ENCODE measurements at regions not wholly inside any gene's neighbourhood (a gene's known extent, or its start where the extent isn't known, plus 50 kb on each side); places are given as distances from the start of the nearest gene placed in this dataset.

DNA sequence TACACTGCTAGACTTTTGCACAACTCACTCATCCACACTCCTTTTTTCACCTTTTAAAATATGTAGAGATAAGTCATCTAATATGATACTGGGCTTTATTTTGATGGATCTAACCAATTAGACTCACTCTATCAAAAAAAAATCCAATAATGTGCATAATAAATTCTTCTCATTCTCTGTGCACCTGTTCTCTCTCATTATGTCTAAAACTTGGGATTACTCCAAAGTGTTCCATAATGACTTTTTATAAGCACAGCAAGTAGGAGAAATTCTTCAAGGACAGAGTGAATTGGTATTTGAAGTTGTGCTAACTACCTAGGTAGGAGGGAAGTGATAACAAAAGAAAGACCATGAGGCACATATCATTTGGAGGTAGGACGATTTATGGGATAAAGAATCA lies 1438.8 kb downstream of the PCDH7 start:
- ChIA-PET CTCF (no interaction called here), POLR2A (no interaction called here)
- ATAC-seq (no peak), DNase-seq (ENCODE audit: low read depth, low spot score) (no peak)
- TF ChIP-seq, protein P1, sequence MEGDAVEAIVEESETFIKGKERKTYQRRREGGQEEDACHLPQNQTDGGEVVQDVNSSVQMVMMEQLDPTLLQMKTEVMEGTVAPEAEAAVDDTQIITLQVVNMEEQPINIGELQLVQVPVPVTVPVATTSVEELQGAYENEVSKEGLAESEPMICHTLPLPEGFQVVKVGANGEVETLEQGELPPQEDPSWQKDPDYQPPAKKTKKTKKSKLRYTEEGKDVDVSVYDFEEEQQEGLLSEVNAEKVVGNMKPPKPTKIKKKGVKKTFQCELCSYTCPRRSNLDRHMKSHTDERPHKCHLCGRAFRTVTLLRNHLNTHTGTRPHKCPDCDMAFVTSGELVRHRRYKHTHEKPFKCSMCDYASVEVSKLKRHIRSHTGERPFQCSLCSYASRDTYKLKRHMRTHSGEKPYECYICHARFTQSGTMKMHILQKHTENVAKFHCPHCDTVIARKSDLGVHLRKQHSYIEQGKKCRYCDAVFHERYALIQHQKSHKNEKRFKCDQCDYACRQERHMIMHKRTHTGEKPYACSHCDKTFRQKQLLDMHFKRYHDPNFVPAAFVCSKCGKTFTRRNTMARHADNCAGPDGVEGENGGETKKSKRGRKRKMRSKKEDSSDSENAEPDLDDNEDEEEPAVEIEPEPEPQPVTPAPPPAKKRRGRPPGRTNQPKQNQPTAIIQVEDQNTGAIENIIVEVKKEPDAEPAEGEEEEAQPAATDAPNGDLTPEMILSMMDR (IDR thresholded peaks at IDR 0.05), result no peak
- TF ChIP-seq POLR2AphosphoS5 (IDR thresholded peaks at IDR 0.05; ENCODE audit: low read depth, low read length), result no peak
- TF ChIP-seq SIN3A (IDR thresholded peaks at IDR 0.05; ENCODE audit: borderline replicate concordance, insufficient read depth, low read depth, low read length), result no peak
- no peak for TF ChIP-seq TCF7L2 (IDR thresholded peaks at IDR 0.05; ENCODE audit: low read depth, low read length)
- no peak for TF ChIP-seq REST (IDR thresholded peaks at IDR 0.05; ENCODE audit: insufficient read depth in 1 of 2, low read depth in 2 of 2, low read length in 1 of 2)
- H3K4me1 ChIP-seq (ENCODE audit: control insufficient read depth, insufficient read depth, low read length), result no peaks in the 10 kb centered on the region
- H3K27ac ChIP-seq (ENCODE audit: low read length), result no peak overlapping the region
- no peaks in the 10 kb centered on the region for H3K9me3 ChIP-seq (ENCODE audit: control insufficient read depth, insufficient read depth, low read depth, low read length)
- no peaks in the 10 kb centered on the region for H3K27me3 ChIP-seq (ENCODE audit: control insufficient read depth, insufficient read depth, low read length)
- BruUV-seq (replicated peaks), result no TSS peak
- in situ Hi-C loops (cut with HindIII; ENCODE audit: low pct_unique_long_range_greater_than_20kb, low sequenced_read_pairs) (no loop called here), intact Hi-C loops (cut with micrococcal nuclease; ENCODE audit: unreplicated experiment) (no loop called here)
- no peaks in the 10 kb centered on the region for H3K36me3 ChIP-seq (ENCODE audit: control insufficient read depth, insufficient read depth, low read length)
- H3K4me3 ChIP-seq (ENCODE audit: low read depth in 2 of 2, low read length in 2 of 2), result no peak overlapping the region

DNA sequence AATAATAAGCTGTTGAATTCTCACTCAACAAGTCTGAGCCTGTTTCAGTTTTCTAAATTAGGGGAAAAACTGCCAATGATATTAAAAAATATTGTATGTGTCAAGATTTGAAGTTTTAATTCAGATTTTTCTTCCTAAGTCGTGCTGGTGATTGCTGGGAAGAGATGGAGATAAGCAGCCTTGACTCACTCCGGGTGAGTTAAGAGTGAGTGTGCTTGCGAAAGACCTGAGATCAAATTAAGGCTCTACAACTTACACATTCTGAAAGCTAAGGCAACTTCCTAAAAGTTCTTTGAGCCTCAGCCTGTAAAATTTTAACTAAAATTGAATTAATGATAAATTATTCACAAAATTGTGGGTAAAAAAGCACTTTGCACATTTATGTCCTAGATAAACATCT lies 1441.2 kb downstream of the PCDH7 start:
- DNase-seq (ENCODE audit: low read depth, low spot score) (no peak), ATAC-seq (no peak)
- no TSS peak for BruUV-seq (replicated peaks)
- Histone ChIP-seq H3K36me3 (ENCODE audit: control insufficient read depth, insufficient read depth, low read length) (no peaks in the 10 kb centered on the region), H3K4me1 (ENCODE audit: control insufficient read depth, insufficient read depth, low read length) (no peaks in the 10 kb centered on the region), H3K4me3 (ENCODE audit: low read depth in 2 of 2, low read length in 2 of 2) (no peak overlapping the region), H3K27me3 (ENCODE audit: control insufficient read depth, insufficient read depth, low read length) (no peaks in the 10 kb centered on the region), H3K27ac (ENCODE audit: low read length) (no peak overlapping the region), H3K9me3 (ENCODE audit: control insufficient read depth, insufficient read depth, low read depth, low read length) (no peaks in the 10 kb centered on the region)
- POLR2A ChIA-PET, result no interaction called here
- no peak for TF ChIP-seq POLR2AphosphoS5 (IDR thresholded peaks at IDR 0.05; ENCODE audit: low read depth, low read length)
- TF ChIP-seq TCF7L2 (IDR thresholded peaks at IDR 0.05; ENCODE audit: low read depth, low read length), result no peak
- no peak for TF ChIP-seq SIN3A (IDR thresholded peaks at IDR 0.05; ENCODE audit: borderline replicate concordance, insufficient read depth, low read depth, low read length)
- TF ChIP-seq, protein P1 (IDR thresholded peaks at IDR 0.05), result no peak
- CTCF ChIA-PET, result no interaction called here
- intact Hi-C loops (cut with micrococcal nuclease; ENCODE audit: unreplicated experiment), result no loop called here
- in situ Hi-C loops (cut with HindIII; ENCODE audit: low pct_unique_long_range_greater_than_20kb, low sequenced_read_pairs), result no loop called here

Data from Panc1 (cell line).